ENCODE measurements at regions not wholly inside any gene's neighbourhood (a gene's known extent, or its start where the extent isn't known, plus 50 kb on each side); places are given as distances from the start of the nearest gene placed in this dataset.

- Histone ChIP-seq H3K4me2 (ENCODE audit: low read length) (no peak overlapping the region), H3K9me3 (ENCODE audit: low read length) (no peaks in the 10 kb centered on the region), H3K79me2 (ENCODE audit: insufficient read depth, low read depth, low read length) (no peaks in the 10 kb centered on the region), H3K36me3 (ENCODE audit: insufficient read depth, low read length) (no peaks in the 10 kb centered on the region), H4K20me1 (ENCODE audit: insufficient read depth, low read length) (no peaks in the 10 kb centered on the region), H3K27ac (ENCODE audit: low read depth, low read length, poor library complexity, severe bottlenecking) (no peak overlapping the region), H3K4me3 (ENCODE audit: low read depth, low read length, poor library complexity, severe bottlenecking) (no peak overlapping the region), H3K9me2 (ENCODE audit: insufficient read depth, low read length) (no peaks in the 10 kb centered on the region), H2AFZ (ENCODE audit: low read length) (no peak overlapping the region), H3K4me1 (ENCODE audit: insufficient read depth, low read length, poor library complexity, severe bottlenecking) (no peaks in the 10 kb centered on the region)
- CTCF ChIA-PET (ENCODE audit: unreplicated experiment): no interaction called here
- POLR2A ChIA-PET: no interaction called here
- intact Hi-C loops (cut with micrococcal nuclease; ENCODE audit: unreplicated experiment): no loop called here
- no peak for DNase-seq (ENCODE audit: low spot score)
- no TSS peak for BruUV-seq (replicated peaks)
- TF ChIP-seq CTCF (conservative IDR thresholded peaks at IDR 0.05; ENCODE audit: low read length): no peak
- no peak for TF ChIP-seq EZH2phosphoT487 (IDR thresholded peaks at IDR 0.05; ENCODE audit: borderline replicate concordance, low read depth, low read length)
These were observed 320.1 kb upstream of the DIO3 start for GRCh38 chr14:101241147-101241546.

- TF ChIP-seq EZH2phosphoT487 (IDR thresholded peaks at IDR 0.05; ENCODE audit: borderline replicate concordance, low read depth, low read length): no peak
- no peak for TF ChIP-seq CTCF (conservative IDR thresholded peaks at IDR 0.05; ENCODE audit: low read length)
- Histone ChIP-seq H3K9me3 (ENCODE audit: low read length) (no peaks in the 10 kb centered on the region), H3K27ac (ENCODE audit: low read depth, low read length, poor library complexity, severe bottlenecking) (no peak overlapping the region), H3K36me3 (ENCODE audit: insufficient read depth, low read length) (no peaks in the 10 kb centered on the region), H3K4me2 (ENCODE audit: low read length) (no peak overlapping the region), H3K9me2 (ENCODE audit: insufficient read depth, low read length) (no peaks in the 10 kb centered on the region), H3K79me2 (ENCODE audit: insufficient read depth, low read depth, low read length) (no peaks in the 10 kb centered on the region), H2AFZ (ENCODE audit: low read length) (no peak overlapping the region), H4K20me1 (ENCODE audit: insufficient read depth, low read length) (no peaks in the 10 kb centered on the region), H3K4me3 (ENCODE audit: low read depth, low read length, poor library complexity, severe bottlenecking) (no peak overlapping the region), H3K4me1 (ENCODE audit: insufficient read depth, low read length, poor library complexity, severe bottlenecking) (no peaks in the 10 kb centered on the region)
- BruUV-seq (replicated peaks): no TSS peak
- no peak for DNase-seq (ENCODE audit: low spot score)
- intact Hi-C loops (cut with micrococcal nuclease; ENCODE audit: unreplicated experiment): no loop called here
- ChIA-PET POLR2A (interaction anchor here (0.6 kb wide), 1 partner anchor 1979 kb away, joined by 3 read pairs; no protein-coding TSS in a partner anchor), CTCF (ENCODE audit: unreplicated experiment) (no interaction called here)
These were observed 319.5 kb upstream of the DIO3 start for GRCh38 chr14:101241807-101242278.

- intact Hi-C loops (cut with micrococcal nuclease; ENCODE audit: unreplicated experiment): no loop called here
- CTCF ChIA-PET (ENCODE audit: unreplicated experiment): no interaction called here
- TF ChIP-seq CTCF (conservative IDR thresholded peaks at IDR 0.05; ENCODE audit: low read length) (no peak), EZH2phosphoT487 (IDR thresholded peaks at IDR 0.05; ENCODE audit: borderline replicate concordance, low read depth, low read length) (no peak)
- POLR2A ChIA-PET: interaction anchor here (0.6 kb wide), 1 partner anchor 1978 kb away, joined by 3 read pairs; no protein-coding TSS in a partner anchor
- H3K36me3 ChIP-seq (ENCODE audit: insufficient read depth, low read length): no peaks in the 10 kb centered on the region
- no peaks in the 10 kb centered on the region for H3K9me2 ChIP-seq (ENCODE audit: insufficient read depth, low read length)
- H3K79me2 ChIP-seq (ENCODE audit: insufficient read depth, low read depth, low read length): no peaks in the 10 kb centered on the region
- no peak overlapping the region for H2AFZ ChIP-seq (ENCODE audit: low read length)
- no peak for DNase-seq (ENCODE audit: low spot score)
- H3K4me1 ChIP-seq (ENCODE audit: insufficient read depth, low read length, poor library complexity, severe bottlenecking): no peaks in the 10 kb centered on the region
- no peaks in the 10 kb centered on the region for H3K9me3 ChIP-seq (ENCODE audit: low read length)
- no peaks in the 10 kb centered on the region for H4K20me1 ChIP-seq (ENCODE audit: insufficient read depth, low read length)
- H3K4me2 ChIP-seq (ENCODE audit: low read length): no peak overlapping the region
- H3K4me3 ChIP-seq (ENCODE audit: low read depth, low read length, poor library complexity, severe bottlenecking): no peak overlapping the region
- no TSS peak for BruUV-seq (replicated peaks)
- H3K27ac ChIP-seq (ENCODE audit: low read depth, low read length, poor library complexity, severe bottlenecking): no peak overlapping the region
These were observed 318.6 kb upstream of the DIO3 start for GRCh38 chr14:101242442-101243385.

Data from OCI-LY7 (cell line).